ENCODE measurements at regions not wholly inside any gene's neighbourhood (a gene's known extent, or its start where the extent isn't known, plus 50 kb on each side); places are given as distances from the start of the nearest gene placed in this dataset.

DNA sequence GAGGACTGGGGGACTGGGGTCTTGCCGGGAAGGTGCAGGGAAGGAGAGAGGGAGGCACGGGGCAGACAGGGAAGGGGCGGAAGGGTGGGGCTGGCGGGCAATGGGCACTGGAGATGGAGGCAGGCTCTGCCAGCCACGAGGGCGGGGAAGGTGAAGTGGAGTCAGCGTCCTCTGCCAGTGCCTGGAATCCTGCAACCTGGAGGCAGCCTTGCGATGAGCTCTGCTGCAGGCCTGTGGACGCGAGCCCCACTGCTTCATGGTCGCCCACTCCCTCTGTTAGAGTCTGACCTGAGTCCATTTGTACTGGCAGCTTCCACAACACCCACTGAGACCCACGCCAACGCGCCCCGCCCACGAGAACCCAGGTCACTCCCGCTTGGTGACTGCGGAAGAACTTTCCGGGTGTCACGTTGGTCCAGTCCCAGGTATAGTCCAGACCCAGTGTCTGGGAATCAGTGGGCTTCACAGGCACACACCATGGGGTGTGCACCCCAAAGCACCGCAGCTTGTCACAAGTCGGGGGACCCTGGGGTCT is 106.4 kb upstream of the PPP1R26 start:
- TF ChIP-seq, protein P1, sequence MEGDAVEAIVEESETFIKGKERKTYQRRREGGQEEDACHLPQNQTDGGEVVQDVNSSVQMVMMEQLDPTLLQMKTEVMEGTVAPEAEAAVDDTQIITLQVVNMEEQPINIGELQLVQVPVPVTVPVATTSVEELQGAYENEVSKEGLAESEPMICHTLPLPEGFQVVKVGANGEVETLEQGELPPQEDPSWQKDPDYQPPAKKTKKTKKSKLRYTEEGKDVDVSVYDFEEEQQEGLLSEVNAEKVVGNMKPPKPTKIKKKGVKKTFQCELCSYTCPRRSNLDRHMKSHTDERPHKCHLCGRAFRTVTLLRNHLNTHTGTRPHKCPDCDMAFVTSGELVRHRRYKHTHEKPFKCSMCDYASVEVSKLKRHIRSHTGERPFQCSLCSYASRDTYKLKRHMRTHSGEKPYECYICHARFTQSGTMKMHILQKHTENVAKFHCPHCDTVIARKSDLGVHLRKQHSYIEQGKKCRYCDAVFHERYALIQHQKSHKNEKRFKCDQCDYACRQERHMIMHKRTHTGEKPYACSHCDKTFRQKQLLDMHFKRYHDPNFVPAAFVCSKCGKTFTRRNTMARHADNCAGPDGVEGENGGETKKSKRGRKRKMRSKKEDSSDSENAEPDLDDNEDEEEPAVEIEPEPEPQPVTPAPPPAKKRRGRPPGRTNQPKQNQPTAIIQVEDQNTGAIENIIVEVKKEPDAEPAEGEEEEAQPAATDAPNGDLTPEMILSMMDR (IDR thresholded peaks at IDR 0.05), result no peak
- TF ChIP-seq POLR2A (IDR thresholded peaks at IDR 0.05), result no peak
- no peak for TF ChIP-seq EP300 (IDR thresholded peaks at IDR 0.05)
